ENCODE measurements at regions not wholly inside any gene's neighbourhood (a gene's known extent, or its start where the extent isn't known, plus 50 kb on each side); places are given as distances from the start of the nearest gene placed in this dataset.

DNA sequence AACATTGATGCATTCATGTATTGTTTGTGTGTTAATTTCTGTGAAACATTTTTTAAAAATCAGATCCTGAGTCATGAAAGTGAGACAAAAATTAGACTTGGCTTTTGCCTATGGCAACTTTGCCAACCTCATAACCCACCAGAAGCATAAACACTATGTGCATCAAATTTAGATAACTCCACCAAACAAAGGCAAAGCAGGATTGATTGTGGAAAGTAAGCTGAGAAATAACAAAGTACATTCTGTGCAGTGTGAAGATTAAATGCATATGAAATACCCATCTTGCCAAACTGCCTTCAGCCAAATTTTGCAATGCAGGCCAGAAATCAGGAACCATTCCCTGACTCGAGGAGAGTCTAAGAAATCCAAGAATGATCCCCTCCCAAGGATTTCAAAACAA, 493.4 kb downstream of the AJAP1 start:
- TF ChIP-seq CREB1 (IDR thresholded peaks at IDR 0.05; ENCODE audit: low read depth) = no peak
- no peak for TF ChIP-seq FOXM1 (IDR thresholded peaks at IDR 0.05; ENCODE audit: borderline replicate concordance, low read depth)
- TF ChIP-seq TCF12 (IDR thresholded peaks at IDR 0.05; ENCODE audit: low read depth) = no peak
- TF ChIP-seq CEBPB (IDR thresholded peaks at IDR 0.05) = no peak
- no peak for TF ChIP-seq RAD21 (IDR thresholded peaks at IDR 0.05; ENCODE audit: low read depth)
- no peak for TF ChIP-seq TAF1 (IDR thresholded peaks at IDR 0.05; ENCODE audit: low read depth)

Data from Ishikawa (cell line).